ENCODE measurements at regions not wholly inside any gene's neighbourhood (a gene's known extent, or its start where the extent isn't known, plus 50 kb on each side); places are given as distances from the start of the nearest gene placed in this dataset.
"Not testable (repeated sequence)": the region's sequence is repeated elsewhere in the genome, so short reads cannot be mapped to it uniquely, and the experiment has no call there.

DNA sequence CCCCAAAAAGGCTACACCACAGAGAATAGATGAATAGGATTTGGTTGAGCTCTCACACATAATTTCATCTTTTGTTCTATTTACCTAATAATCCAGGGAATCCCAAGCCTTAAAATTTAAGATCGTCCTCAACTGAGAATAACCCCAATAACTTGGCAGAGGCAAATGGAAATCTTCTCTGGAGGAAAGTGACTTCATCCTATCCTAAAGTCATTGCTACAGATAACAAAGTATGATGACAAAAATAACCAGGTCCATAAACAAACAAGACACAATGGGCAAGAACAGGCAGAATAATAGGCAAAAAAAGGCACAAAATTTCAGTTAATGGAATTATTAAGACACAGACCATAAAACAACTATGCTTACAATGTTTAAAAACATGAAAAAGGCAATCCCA lies 177.3 kb upstream of the STK26 start:
- H3K27me3 Mint-ChIP-seq (ENCODE audit: low read depth): no peaks in the 10 kb centered on the region
- no peak for ATAC-seq
- no peaks in the 10 kb centered on the region for H3K9me3 Mint-ChIP-seq (ENCODE audit: insufficient read depth)
- no peak for DNase-seq
- ChIA-PET CTCF (interaction anchor here (1.3 kb wide), 1 partner anchor 447 kb away, joined by 4 read pairs; no protein-coding TSS in a partner anchor), POLR2A (no interaction called here)
- H3K36me3 Mint-ChIP-seq (ENCODE audit: low read depth): no peaks in the 10 kb centered on the region
- H3K27ac Mint-ChIP-seq: no peak overlapping the region
- H3K4me3 Mint-ChIP-seq: no peak overlapping the region
- H3K4me1 Mint-ChIP-seq (ENCODE audit: low read depth): no peaks in the 10 kb centered on the region

GRCh38 chrX:131850964-131851363 lies 172.1 kb upstream of the STK26 start:
- H3K9me3 Mint-ChIP-seq (ENCODE audit: insufficient read depth); H3K4me1 Mint-ChIP-seq (ENCODE audit: low read depth); H3K36me3 Mint-ChIP-seq (ENCODE audit: low read depth); H3K4me3 Mint-ChIP-seq; POLR2A ChIA-PET; ATAC-seq; CTCF ChIA-PET; DNase-seq; H3K27ac Mint-ChIP-seq; H3K27me3 Mint-ChIP-seq (ENCODE audit: low read depth): not testable (repeated sequence)

GRCh38 chrX:131853440-131853839 lies 169.7 kb upstream of the STK26 start:
- Mint-ChIP-seq H3K4me3 (no peak overlapping the region), H3K4me1 (ENCODE audit: low read depth) (no peaks in the 10 kb centered on the region), H3K27me3 (ENCODE audit: low read depth) (no peaks in the 10 kb centered on the region), H3K27ac (no peak overlapping the region), H3K9me3 (ENCODE audit: insufficient read depth) (no peaks in the 10 kb centered on the region), H3K36me3 (ENCODE audit: low read depth) (no peaks in the 10 kb centered on the region)
- CTCF ChIA-PET: interaction anchor here (1.4 kb wide), 1 partner anchor 239 kb away, joined by 6 read pairs; no protein-coding TSS in a partner anchor
- POLR2A ChIA-PET: interaction anchor here (0.5 kb wide), 1 partner anchor 52 kb away, joined by 3 read pairs; no protein-coding TSS in a partner anchor
- DNase-seq: no peak
- ATAC-seq: no peak

DNA sequence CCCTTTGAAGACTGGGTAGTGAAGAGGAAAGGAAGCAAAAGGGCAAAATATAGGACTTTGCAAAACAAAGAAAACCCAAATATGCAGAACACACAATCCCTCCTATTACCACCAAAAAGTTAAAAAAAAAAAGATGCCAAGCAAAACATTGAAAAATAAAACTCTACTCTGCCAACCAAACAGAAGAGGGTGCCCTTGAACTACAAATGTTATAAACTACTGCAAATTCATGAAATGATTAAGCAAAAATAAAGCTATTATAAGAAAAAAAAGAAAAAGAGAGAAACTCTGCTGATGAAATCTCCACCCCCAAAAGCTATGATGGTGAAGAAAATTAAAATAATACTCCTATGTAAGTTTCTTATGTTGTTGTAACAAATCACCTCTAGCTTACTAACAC lies 168.5 kb upstream of the STK26 start:
- Mint-ChIP-seq H3K27me3 (ENCODE audit: low read depth) (no peaks in the 10 kb centered on the region), H3K4me3 (no peak overlapping the region), H3K27ac (no peak overlapping the region), H3K4me1 (ENCODE audit: low read depth) (no peaks in the 10 kb centered on the region), H3K9me3 (ENCODE audit: insufficient read depth) (no peaks in the 10 kb centered on the region), H3K36me3 (ENCODE audit: low read depth) (no peaks in the 10 kb centered on the region)
- ATAC-seq: no peak
- ChIA-PET POLR2A (no interaction called here), CTCF (interaction anchor here (0.7 to 2.0 kb wide), 8 partner anchors 11 to 777 kb away, joined by 3 to 14 read pairs (median 4); partner anchors contain the start of gene RAP2C)
- no peak for DNase-seq

GRCh38 chrX:131861088-131861787 lies 161.9 kb upstream of the STK26 start:
- Mint-ChIP-seq H3K27ac (no peak overlapping the region), H3K27me3 (ENCODE audit: low read depth) (no peaks in the 10 kb centered on the region), H3K36me3 (ENCODE audit: low read depth) (no peaks in the 10 kb centered on the region), H3K4me3 (no peak overlapping the region), H3K4me1 (ENCODE audit: low read depth) (no peaks in the 10 kb centered on the region), H3K9me3 (ENCODE audit: insufficient read depth) (no peaks in the 10 kb centered on the region)
- no peak for ATAC-seq
- POLR2A ChIA-PET: no interaction called here
- CTCF ChIA-PET: no interaction called here
- no peak for DNase-seq

DNA sequence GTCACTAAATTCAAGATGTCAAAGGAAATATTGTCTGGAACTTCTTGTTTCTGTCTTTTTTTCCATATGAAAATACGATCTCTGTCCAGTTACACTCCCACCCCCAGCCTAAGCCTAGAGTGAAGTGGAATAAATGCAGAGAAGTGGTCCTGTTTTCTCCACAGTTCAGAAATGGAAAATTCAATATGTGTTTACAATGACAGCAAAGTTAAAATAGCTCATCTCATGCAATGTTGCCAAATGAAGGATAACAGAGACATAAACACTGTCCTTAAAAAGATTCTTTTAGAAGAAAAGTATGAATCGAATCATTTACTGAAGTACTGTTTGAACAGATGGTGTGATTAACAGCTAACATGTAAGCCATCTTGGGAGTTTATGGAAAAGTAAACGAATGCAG lies 160.8 kb upstream of the STK26 start:
- Mint-ChIP-seq H3K4me3 (no peak overlapping the region), H3K9me3 (ENCODE audit: insufficient read depth) (no peaks in the 10 kb centered on the region), H3K27me3 (ENCODE audit: low read depth) (no peaks in the 10 kb centered on the region), H3K4me1 (ENCODE audit: low read depth) (no peaks in the 10 kb centered on the region), H3K27ac (no peak overlapping the region), H3K36me3 (ENCODE audit: low read depth) (no peaks in the 10 kb centered on the region)
- ChIA-PET CTCF (no interaction called here), POLR2A (interaction anchor here (0.6 kb wide), 1 partner anchor 1855 kb away, joined by 3 read pairs; no protein-coding TSS in a partner anchor)
- DNase-seq: no peak
- ATAC-seq: no peak

- Mint-ChIP-seq H3K4me3 (no peak overlapping the region), H3K27me3 (ENCODE audit: low read depth) (no peaks in the 10 kb centered on the region), H3K36me3 (ENCODE audit: low read depth) (no peaks in the 10 kb centered on the region), H3K27ac (no peak overlapping the region), H3K9me3 (ENCODE audit: insufficient read depth) (no peaks in the 10 kb centered on the region), H3K4me1 (ENCODE audit: low read depth) (no peaks in the 10 kb centered on the region)
- CTCF ChIA-PET: no interaction called here
- ATAC-seq (no peak), DNase-seq (no peak)
- POLR2A ChIA-PET: no interaction called here
These were observed 153.9 kb upstream of the STK26 start for GRCh38 chrX:131869182-131869581.

DNA sequence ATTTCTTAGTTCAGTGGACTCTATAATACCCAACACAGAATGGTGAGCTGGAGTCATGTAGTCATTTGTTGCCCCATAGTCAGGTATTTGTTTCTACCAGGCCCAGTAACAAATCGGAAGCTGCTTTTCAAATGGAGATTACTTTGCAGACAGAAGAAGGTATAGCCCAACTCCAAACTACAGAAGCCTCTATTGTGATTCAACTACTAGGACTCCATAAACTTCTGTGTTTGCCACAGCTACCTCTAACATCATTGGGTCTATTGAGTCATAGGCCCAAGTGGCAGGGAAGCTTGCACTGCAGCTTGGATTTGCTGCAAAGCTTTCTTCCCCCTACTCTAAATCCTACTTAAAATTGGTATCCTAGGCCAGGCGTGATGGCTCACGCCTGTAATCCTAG lies 148.8 kb upstream of the STK26 start:
- Mint-ChIP-seq H3K4me3 (no peak overlapping the region), H3K36me3 (ENCODE audit: low read depth) (no peaks in the 10 kb centered on the region), H3K9me3 (ENCODE audit: insufficient read depth) (no peaks in the 10 kb centered on the region), H3K27ac (no peak overlapping the region), H3K27me3 (ENCODE audit: low read depth) (no peaks in the 10 kb centered on the region), H3K4me1 (ENCODE audit: low read depth) (no peaks in the 10 kb centered on the region)
- POLR2A ChIA-PET: no interaction called here
- CTCF ChIA-PET: no interaction called here
- ATAC-seq (no peak), DNase-seq (no peak)

DNA sequence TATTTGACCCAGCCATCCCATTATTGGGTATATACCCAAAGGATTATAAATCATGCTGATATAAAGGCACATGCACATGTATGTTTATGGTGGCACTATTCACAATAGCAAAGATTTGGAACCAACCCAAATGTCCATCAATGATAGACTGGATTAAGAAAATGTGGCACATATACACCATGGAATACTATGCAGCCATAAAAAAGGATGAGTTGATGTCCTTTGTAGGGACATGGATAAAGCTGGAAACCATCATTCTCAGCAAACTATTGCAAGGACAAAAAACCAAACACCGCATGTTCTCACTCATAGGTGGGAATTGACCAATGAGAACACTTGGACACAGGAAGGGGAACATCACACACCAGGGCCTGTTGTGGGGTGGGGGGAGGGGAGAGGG lies 147.3 kb upstream of the STK26 start:
- H3K4me3 Mint-ChIP-seq; H3K4me1 Mint-ChIP-seq (ENCODE audit: low read depth); H3K36me3 Mint-ChIP-seq (ENCODE audit: low read depth); ATAC-seq; CTCF ChIA-PET; H3K27ac Mint-ChIP-seq; H3K27me3 Mint-ChIP-seq (ENCODE audit: low read depth); DNase-seq; POLR2A ChIA-PET; H3K9me3 Mint-ChIP-seq (ENCODE audit: insufficient read depth): not testable (repeated sequence)

GRCh38 chrX:131881194-131881593 lies 141.9 kb upstream of the STK26 start:
- no peak for DNase-seq
- ATAC-seq: no peak
- no peak overlapping the region for H3K27ac Mint-ChIP-seq
- H3K36me3 Mint-ChIP-seq (ENCODE audit: low read depth): no peaks in the 10 kb centered on the region
- H3K4me3 Mint-ChIP-seq: no peak overlapping the region
- CTCF ChIA-PET: interaction anchor here (0.8 kb wide), 1 partner anchor 9 kb away, joined by 3 read pairs; no protein-coding TSS in a partner anchor
- H3K4me1 Mint-ChIP-seq (ENCODE audit: low read depth): no peaks in the 10 kb centered on the region
- POLR2A ChIA-PET: no interaction called here
- no peaks in the 10 kb centered on the region for H3K27me3 Mint-ChIP-seq (ENCODE audit: low read depth)
- no peaks in the 10 kb centered on the region for H3K9me3 Mint-ChIP-seq (ENCODE audit: insufficient read depth)

DNA sequence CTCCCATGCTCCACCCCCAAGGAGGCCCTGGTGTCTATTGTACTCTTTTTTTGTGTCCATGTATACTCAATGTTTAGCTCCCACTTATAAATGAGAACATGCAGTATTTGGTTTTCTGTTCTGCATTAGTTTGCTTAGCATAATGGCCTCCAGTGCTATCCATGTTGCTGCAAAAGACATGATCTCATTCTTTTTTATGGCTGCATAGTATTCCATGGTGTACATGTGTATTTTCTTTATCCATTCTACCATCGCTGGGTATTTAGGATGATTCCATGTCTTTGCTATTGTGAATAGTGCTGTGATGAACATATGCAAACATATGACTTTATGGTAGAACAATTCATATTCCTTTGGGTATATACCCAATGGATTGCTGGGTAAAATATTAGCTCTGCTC lies 138.1 kb upstream of the STK26 start:
- not testable (repeated sequence) for H3K36me3 Mint-ChIP-seq (ENCODE audit: low read depth)

GRCh38 chrX:131893857-131894256 lies 129.2 kb upstream of the STK26 start:
- CTCF ChIA-PET; H3K36me3 Mint-ChIP-seq (ENCODE audit: low read depth); H3K27me3 Mint-ChIP-seq (ENCODE audit: low read depth); H3K27ac Mint-ChIP-seq; H3K4me3 Mint-ChIP-seq; ATAC-seq; DNase-seq; POLR2A ChIA-PET; H3K9me3 Mint-ChIP-seq (ENCODE audit: insufficient read depth); H3K4me1 Mint-ChIP-seq (ENCODE audit: low read depth): not testable (repeated sequence)

More for the DNA sequence above, 138.1 kb upstream of the STK26 start:
- POLR2A ChIA-PET; H3K27me3 Mint-ChIP-seq (ENCODE audit: low read depth); H3K27ac Mint-ChIP-seq; H3K9me3 Mint-ChIP-seq (ENCODE audit: insufficient read depth); H3K4me1 Mint-ChIP-seq (ENCODE audit: low read depth); ATAC-seq; CTCF ChIA-PET; H3K4me3 Mint-ChIP-seq; DNase-seq: not testable (repeated sequence)

GRCh38 chrX:131894995-131895394 lies 128.1 kb upstream of the STK26 start:
- H3K27me3 Mint-ChIP-seq (ENCODE audit: low read depth): no peaks in the 10 kb centered on the region
- ChIA-PET CTCF (interaction anchor here (0.7 to 1.5 kb wide), 2 partner anchors 91 to 324 kb away, joined by 3 to 4 read pairs; partner anchors contain the start of gene RAP2C), POLR2A (no interaction called here)
- no peak overlapping the region for H3K27ac Mint-ChIP-seq
- H3K4me3 Mint-ChIP-seq: no peak overlapping the region
- DNase-seq (no peak), ATAC-seq (no peak)
- no peaks in the 10 kb centered on the region for H3K9me3 Mint-ChIP-seq (ENCODE audit: insufficient read depth)
- no peaks in the 10 kb centered on the region for H3K4me1 Mint-ChIP-seq (ENCODE audit: low read depth)
- no peaks in the 10 kb centered on the region for H3K36me3 Mint-ChIP-seq (ENCODE audit: low read depth)

Measured in activated CD8-positive, alpha-beta T cell treated with anti-CD3 and anti-CD28 coated beads, Interleukin-2, amount 10 ng/mL, durations not matched to agents 7 days and 5 days (primary cell).